ENCODE measurements at regions not wholly inside any gene's neighbourhood (a gene's known extent, or its start where the extent isn't known, plus 50 kb on each side); places are given as distances from the start of the nearest gene placed in this dataset.
A peak's percentile ranks its signal among the peaks of the same experiment; 100 is the strongest.

DNA sequence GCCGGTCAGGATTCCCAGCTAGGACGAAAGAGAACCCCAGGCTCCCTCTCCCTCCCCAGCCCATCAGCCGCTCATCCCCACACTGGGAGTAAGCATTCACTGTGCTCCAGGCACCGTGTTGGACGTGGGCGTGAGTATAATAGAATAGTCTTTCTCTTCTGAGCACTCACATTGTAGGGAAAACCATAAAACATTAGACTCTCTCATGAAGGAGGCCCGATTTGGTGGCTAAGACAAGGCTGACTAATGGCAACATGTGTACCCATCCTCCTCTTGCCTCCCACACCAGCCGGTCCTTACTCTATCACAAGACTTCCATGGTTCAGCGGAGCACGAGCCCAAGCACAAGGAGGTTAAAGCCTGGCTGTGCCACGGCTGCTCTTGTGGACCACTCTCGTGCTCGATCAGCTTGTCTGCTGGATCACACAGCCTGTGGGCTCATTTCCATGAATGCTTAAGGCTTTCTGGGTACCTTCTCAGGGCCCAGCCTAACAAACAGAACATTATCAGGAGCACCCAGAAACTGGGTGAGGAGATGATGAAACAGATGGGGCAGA lies 540.9 kb upstream of the RAB6C start:
- Histone ChIP-seq H3K27ac (ENCODE audit: low read length) (no peak overlapping the region), H3K4me3 (ENCODE audit: low read length) (no peak overlapping the region), H3K9me2 (replicated peaks; ENCODE audit: insufficient read depth, low read length) (no peaks in the 10 kb centered on the region), H3K9ac (ENCODE audit: low read length) (no peak overlapping the region), H4K20me1 (ENCODE audit: insufficient read depth, low read depth, low read length) (no peaks in the 10 kb centered on the region), H2AFZ (ENCODE audit: low read length) (no peak overlapping the region), H3K4me1 (ENCODE audit: low read length) (peaks cover 19% of the 10 kb centered on the region), H3K27me3 (ENCODE audit: low read length) (no peaks in the 10 kb centered on the region), H3K9me3 (ENCODE audit: low read length) (no peaks in the 10 kb centered on the region), H3K79me2 (ENCODE audit: low read length) (peaks cover 16% of the 10 kb centered on the region), H3K4me2 (ENCODE audit: low read depth, low read length, poor library complexity, severe bottlenecking) (no peak overlapping the region), H3K36me3 (ENCODE audit: insufficient read depth, low read length) (no peaks in the 10 kb centered on the region)
- no peak for DNase-seq

DNA sequence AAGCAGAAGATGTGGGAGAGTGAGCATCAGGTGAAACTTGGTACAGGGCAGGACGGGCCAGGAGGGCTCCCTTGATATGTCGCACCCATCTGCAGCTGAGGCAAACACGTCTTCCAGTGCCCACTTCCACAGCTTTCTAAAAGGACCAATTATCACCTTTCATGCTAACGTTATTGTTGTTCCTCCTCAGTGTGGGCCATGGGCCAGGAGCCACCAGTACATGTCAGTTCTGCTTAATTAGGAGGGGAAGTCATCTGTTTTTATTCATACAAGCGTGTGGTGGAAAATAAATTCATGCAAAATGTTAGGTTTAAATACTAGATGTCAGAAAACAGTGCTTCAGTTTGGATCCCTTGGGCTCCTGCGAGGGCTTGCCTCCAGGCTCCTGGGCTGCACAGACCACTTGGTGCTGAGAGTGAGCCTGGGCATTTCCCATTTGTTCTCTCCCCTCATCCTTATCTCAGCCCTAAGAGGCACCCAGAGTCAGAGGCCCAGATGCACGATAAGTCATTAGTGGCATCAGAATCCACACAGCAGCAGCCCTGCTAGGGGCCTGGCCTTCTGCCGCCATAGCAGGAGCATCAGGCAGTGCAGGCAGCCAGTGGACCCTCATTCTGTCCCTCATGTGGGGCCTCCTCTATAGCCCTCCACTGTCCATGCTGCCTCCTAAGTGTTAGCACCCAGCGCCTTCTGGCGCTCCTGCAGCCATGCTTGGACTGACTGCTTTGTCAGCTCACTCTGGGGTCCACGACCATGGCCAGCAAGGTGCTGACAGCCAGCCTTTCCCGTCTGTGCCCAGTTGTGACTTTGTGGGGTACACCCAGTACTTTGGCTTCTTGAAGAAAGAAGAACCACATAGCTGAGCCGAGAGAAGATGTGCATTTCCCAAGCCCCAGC lies 539.8 kb upstream of the RAB6C start:
- no peak overlapping the region for H3K27ac ChIP-seq (ENCODE audit: low read length)
- no peak for DNase-seq
- no peak overlapping the region for H3K4me3 ChIP-seq (ENCODE audit: low read length)
- no peaks in the 10 kb centered on the region for H3K27me3 ChIP-seq (ENCODE audit: low read length)
- peaks cover 16% of the 10 kb centered on the region for H3K79me2 ChIP-seq (ENCODE audit: low read length)
- no peak overlapping the region for H3K4me2 ChIP-seq (ENCODE audit: low read depth, low read length, poor library complexity, severe bottlenecking)
- H3K9me2 ChIP-seq (replicated peaks; ENCODE audit: insufficient read depth, low read length): no peaks in the 10 kb centered on the region; the same call in 1 of the 2 replicates
- no peaks in the 10 kb centered on the region for H3K36me3 ChIP-seq (ENCODE audit: insufficient read depth, low read length)
- H3K9ac ChIP-seq (ENCODE audit: low read length): no peak overlapping the region
- H2AFZ ChIP-seq (ENCODE audit: low read length): no peak overlapping the region
- H4K20me1 ChIP-seq (ENCODE audit: insufficient read depth, low read depth, low read length): no peaks in the 10 kb centered on the region
- no peaks in the 10 kb centered on the region for H3K9me3 ChIP-seq (ENCODE audit: low read length)
- peaks cover 20% of the 10 kb centered on the region for H3K4me1 ChIP-seq (ENCODE audit: low read length)

DNA sequence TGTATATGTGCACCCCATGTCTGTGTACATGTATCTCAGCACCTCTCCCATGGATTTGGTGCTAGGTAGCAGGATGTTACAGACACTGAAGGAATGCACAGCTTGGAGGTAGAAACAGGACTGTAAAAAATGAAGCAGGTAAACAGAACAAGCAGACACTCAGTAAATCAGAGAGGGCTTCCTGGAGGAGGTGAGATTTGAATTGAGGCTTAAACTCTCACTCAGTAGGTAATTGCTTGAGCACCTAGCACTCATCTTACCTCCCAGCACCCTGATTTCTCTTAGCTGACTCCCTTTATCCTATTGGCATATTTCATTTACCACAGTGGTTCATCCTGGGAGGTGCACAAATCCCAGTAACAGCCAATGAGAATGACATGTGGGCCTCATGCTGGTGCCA lies 537.9 kb upstream of the RAB6C start:
- no peak overlapping the region for H3K4me3 ChIP-seq (ENCODE audit: low read length)
- H3K4me2 ChIP-seq (ENCODE audit: low read depth, low read length, poor library complexity, severe bottlenecking): peak overlapping the region; percentile 85
- H2AFZ ChIP-seq (ENCODE audit: low read length): no peak overlapping the region
- H3K4me1 ChIP-seq (ENCODE audit: low read length): peaks cover 20% of the 10 kb centered on the region
- H3K79me2 ChIP-seq (ENCODE audit: low read length): peaks cover 16% of the 10 kb centered on the region
- no peak for DNase-seq
- H3K9me2 ChIP-seq (replicated peaks; ENCODE audit: insufficient read depth, low read length): peaks cover 2% of the 10 kb centered on the region; the same call in 1 of the 2 replicates
- H3K27ac ChIP-seq (ENCODE audit: low read length): no peak overlapping the region
- H3K36me3 ChIP-seq (ENCODE audit: insufficient read depth, low read length): no peaks in the 10 kb centered on the region
- H3K27me3 ChIP-seq (ENCODE audit: low read length): no peaks in the 10 kb centered on the region
- H3K9ac ChIP-seq (ENCODE audit: low read length): no peak overlapping the region
- no peaks in the 10 kb centered on the region for H4K20me1 ChIP-seq (ENCODE audit: insufficient read depth, low read depth, low read length)
- H3K9me3 ChIP-seq (ENCODE audit: low read length): no peaks in the 10 kb centered on the region

- peak overlapping the region; percentile 97 for H2AFZ ChIP-seq (ENCODE audit: low read length)
- H4K20me1 ChIP-seq (ENCODE audit: insufficient read depth, low read depth, low read length): no peaks in the 10 kb centered on the region
- peaks cover 2% of the 10 kb centered on the region; the same call in 1 of the 2 replicates for H3K9me2 ChIP-seq (replicated peaks; ENCODE audit: insufficient read depth, low read length)
- no peaks in the 10 kb centered on the region for H3K36me3 ChIP-seq (ENCODE audit: insufficient read depth, low read length)
- peak overlapping the region; percentile 88 for H3K4me3 ChIP-seq (ENCODE audit: low read length)
- H3K4me2 ChIP-seq (ENCODE audit: low read depth, low read length, poor library complexity, severe bottlenecking): peak overlapping the region; percentile 85
- H3K4me1 ChIP-seq (ENCODE audit: low read length): peaks cover 20% of the 10 kb centered on the region
- peak; percentile 88 for DNase-seq
- H3K27ac ChIP-seq (ENCODE audit: low read length): no peak overlapping the region
- peaks cover 16% of the 10 kb centered on the region for H3K79me2 ChIP-seq (ENCODE audit: low read length)
- H3K9ac ChIP-seq (ENCODE audit: low read length): peak overlapping the region; percentile 79
- no peaks in the 10 kb centered on the region for H3K27me3 ChIP-seq (ENCODE audit: low read length)
- no peaks in the 10 kb centered on the region for H3K9me3 ChIP-seq (ENCODE audit: low read length)
These were observed 536.1 kb upstream of the RAB6C start for GRCh38 chr2:129443235-129443864.

- no peaks in the 10 kb centered on the region for H3K27me3 ChIP-seq (ENCODE audit: low read length)
- no peak overlapping the region for H3K9ac ChIP-seq (ENCODE audit: low read length)
- DNase-seq: no peak
- no peaks in the 10 kb centered on the region for H4K20me1 ChIP-seq (ENCODE audit: insufficient read depth, low read depth, low read length)
- no peaks in the 10 kb centered on the region for H3K36me3 ChIP-seq (ENCODE audit: insufficient read depth, low read length)
- peak overlapping the region; percentile 97 for H2AFZ ChIP-seq (ENCODE audit: low read length)
- H3K9me2 ChIP-seq (replicated peaks; ENCODE audit: insufficient read depth, low read length): peaks cover 2% of the 10 kb centered on the region; the same call in 1 of the 2 replicates
- no peak overlapping the region for H3K27ac ChIP-seq (ENCODE audit: low read length)
- H3K9me3 ChIP-seq (ENCODE audit: low read length): no peaks in the 10 kb centered on the region
- peaks cover 15% of the 10 kb centered on the region for H3K4me1 ChIP-seq (ENCODE audit: low read length)
- peak overlapping the region; percentile 88 for H3K4me3 ChIP-seq (ENCODE audit: low read length)
- peaks cover 16% of the 10 kb centered on the region for H3K79me2 ChIP-seq (ENCODE audit: low read length)
- peak overlapping the region; percentile 85 for H3K4me2 ChIP-seq (ENCODE audit: low read depth, low read length, poor library complexity, severe bottlenecking)
These were observed 535.4 kb upstream of the RAB6C start for GRCh38 chr2:129443865-129444739.

GRCh38 chr2:129444751-129445150 lies 534.7 kb upstream of the RAB6C start:
- DNase-seq: no peak
- Histone ChIP-seq H3K9me3 (ENCODE audit: low read length) (no peaks in the 10 kb centered on the region), H3K9me2 (replicated peaks; ENCODE audit: insufficient read depth, low read length) (peaks cover 2% of the 10 kb centered on the region; the same call in 1 of the 2 replicates), H3K9ac (ENCODE audit: low read length) (no peak overlapping the region), H3K4me3 (ENCODE audit: low read length) (no peak overlapping the region), H4K20me1 (ENCODE audit: insufficient read depth, low read depth, low read length) (no peaks in the 10 kb centered on the region), H3K79me2 (ENCODE audit: low read length) (peaks cover 16% of the 10 kb centered on the region), H3K36me3 (ENCODE audit: insufficient read depth, low read length) (no peaks in the 10 kb centered on the region), H2AFZ (ENCODE audit: low read length) (peak overlapping the region; percentile 70; the same call in 1 of the 2 replicates), H3K27me3 (ENCODE audit: low read length) (no peaks in the 10 kb centered on the region), H3K4me1 (ENCODE audit: low read length) (peaks cover 14% of the 10 kb centered on the region), H3K27ac (ENCODE audit: low read length) (no peak overlapping the region), H3K4me2 (ENCODE audit: low read depth, low read length, poor library complexity, severe bottlenecking) (no peak overlapping the region)

DNA sequence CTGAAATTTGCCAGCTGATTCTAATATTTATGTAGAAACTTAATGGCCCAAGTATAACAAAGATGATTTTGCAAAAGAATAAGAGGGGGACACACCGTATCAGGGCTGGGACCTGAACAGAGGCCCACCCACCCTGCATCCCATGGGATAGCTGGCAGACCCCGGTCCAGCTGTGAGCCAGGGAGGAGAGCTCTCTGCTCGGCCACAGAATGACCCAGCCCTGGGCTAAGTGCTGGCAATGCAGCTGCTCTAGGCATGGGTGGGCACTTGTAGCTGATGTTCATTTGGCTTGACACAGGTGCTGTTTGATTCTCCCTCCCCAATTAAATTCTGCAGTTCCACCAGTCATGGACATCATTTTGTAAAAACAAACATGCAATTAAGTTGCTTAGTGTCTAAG lies 522.8 kb upstream of the RAB6C start:
- H3K4me2 ChIP-seq (ENCODE audit: low read depth, low read length, poor library complexity, severe bottlenecking): no peak overlapping the region
- no peaks in the 10 kb centered on the region for H3K9me2 ChIP-seq (replicated peaks; ENCODE audit: insufficient read depth, low read length)
- DNase-seq: no peak
- no peaks in the 10 kb centered on the region for H3K9me3 ChIP-seq (ENCODE audit: low read length)
- H3K36me3 ChIP-seq (ENCODE audit: insufficient read depth, low read length): no peaks in the 10 kb centered on the region
- H3K79me2 ChIP-seq (ENCODE audit: low read length): no peaks in the 10 kb centered on the region
- no peak overlapping the region for H3K9ac ChIP-seq (ENCODE audit: low read length)
- H2AFZ ChIP-seq (ENCODE audit: low read length): no peak overlapping the region
- H3K4me1 ChIP-seq (ENCODE audit: low read length): no peaks in the 10 kb centered on the region
- no peaks in the 10 kb centered on the region for H3K27me3 ChIP-seq (ENCODE audit: low read length)
- no peak overlapping the region for H3K4me3 ChIP-seq (ENCODE audit: low read length)
- no peak overlapping the region for H3K27ac ChIP-seq (ENCODE audit: low read length)
- H4K20me1 ChIP-seq (ENCODE audit: insufficient read depth, low read depth, low read length): no peaks in the 10 kb centered on the region
